ENCODE measurements at regions not wholly inside any gene's neighbourhood (a gene's known extent, or its start where the extent isn't known, plus 50 kb on each side); places are given as distances from the start of the nearest gene placed in this dataset.

DNA sequence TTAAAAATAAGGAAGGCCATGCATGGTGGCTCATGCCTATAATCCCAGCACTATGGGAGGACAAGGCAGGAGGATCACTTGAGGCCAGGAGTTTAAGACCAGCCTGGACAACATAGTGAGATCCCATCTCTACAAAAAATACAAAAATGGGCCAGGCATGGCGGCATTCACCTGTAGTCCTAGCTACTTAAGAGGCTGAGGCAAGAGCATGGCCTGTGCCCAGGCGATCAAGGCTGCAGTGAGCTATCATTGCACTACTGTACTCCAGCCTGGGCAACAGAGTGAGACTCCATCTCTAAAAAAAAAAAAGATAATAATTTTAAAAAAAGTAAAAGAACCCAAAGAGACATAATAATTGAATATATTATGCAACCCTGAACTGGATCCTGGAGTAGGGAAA is 83.6 kb upstream of the ZNF423 start:
- H3K27ac ChIP-seq = no peak overlapping the region
- TF ChIP-seq, protein P1, sequence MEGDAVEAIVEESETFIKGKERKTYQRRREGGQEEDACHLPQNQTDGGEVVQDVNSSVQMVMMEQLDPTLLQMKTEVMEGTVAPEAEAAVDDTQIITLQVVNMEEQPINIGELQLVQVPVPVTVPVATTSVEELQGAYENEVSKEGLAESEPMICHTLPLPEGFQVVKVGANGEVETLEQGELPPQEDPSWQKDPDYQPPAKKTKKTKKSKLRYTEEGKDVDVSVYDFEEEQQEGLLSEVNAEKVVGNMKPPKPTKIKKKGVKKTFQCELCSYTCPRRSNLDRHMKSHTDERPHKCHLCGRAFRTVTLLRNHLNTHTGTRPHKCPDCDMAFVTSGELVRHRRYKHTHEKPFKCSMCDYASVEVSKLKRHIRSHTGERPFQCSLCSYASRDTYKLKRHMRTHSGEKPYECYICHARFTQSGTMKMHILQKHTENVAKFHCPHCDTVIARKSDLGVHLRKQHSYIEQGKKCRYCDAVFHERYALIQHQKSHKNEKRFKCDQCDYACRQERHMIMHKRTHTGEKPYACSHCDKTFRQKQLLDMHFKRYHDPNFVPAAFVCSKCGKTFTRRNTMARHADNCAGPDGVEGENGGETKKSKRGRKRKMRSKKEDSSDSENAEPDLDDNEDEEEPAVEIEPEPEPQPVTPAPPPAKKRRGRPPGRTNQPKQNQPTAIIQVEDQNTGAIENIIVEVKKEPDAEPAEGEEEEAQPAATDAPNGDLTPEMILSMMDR (conservative IDR thresholded peaks at IDR 0.05) = no peak

DNA sequence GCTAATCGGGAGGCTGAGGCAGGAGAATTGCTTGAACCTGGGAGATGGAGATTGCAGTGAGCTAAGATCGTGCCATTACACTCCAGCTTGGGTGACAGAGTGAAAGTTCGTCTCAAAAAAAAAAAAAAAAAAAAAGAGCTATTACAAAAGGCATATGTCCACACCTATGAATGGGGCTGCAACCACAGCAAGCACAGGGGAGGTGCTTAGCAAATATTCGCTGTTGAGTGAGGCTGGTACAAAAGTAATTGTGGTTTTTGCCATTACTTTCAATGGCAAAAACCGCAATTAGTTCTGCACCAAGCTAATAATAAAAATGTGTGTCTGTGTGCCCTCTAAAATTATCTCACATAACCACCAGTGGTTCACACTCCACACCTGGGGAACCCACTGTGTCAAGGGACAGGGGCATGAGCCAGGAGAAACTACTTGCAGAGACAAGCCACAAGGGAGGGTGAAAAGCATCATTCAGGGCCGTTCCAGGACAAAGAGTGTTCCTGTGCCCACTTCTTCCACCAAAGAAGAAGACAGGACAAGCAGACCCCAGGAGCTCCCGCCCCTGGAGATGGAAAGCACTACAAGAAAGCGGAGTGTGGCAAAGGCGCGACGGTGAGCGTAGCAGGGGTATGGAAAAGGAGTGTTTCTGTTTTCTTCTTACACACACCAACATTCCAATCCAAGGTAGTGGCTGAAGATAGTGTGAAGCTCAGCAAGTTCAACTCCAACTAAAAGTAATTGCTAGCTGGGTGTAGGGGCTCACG is 84.4 kb upstream of the CNEP1R1 start:
- H3K27ac ChIP-seq = no peak overlapping the region
- TF ChIP-seq, protein P1 (conservative IDR thresholded peaks at IDR 0.05) = no peak

DNA sequence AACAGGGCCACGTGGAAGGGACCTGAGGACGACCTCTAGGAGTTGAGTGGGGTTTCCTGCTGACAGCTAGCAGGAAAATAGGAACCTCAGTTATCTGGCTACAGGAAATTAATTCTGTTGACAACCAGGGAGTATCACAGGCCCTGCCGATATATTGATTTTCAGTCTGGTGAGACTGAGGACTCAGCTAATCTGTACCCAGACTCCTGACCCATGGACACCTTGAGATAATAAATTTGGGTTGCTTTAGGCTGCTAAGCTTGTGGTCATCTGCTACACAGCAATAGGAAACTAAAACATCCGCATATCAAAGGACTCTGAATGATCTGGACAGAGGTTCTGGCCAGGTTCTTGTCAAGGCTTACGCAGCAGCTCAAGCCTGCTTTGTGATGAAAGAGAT is 80.8 kb upstream of the CNEP1R1 start:
- TF ChIP-seq, protein P1 (conservative IDR thresholded peaks at IDR 0.05) = no peak
- no peak overlapping the region for H3K27ac ChIP-seq

DNA sequence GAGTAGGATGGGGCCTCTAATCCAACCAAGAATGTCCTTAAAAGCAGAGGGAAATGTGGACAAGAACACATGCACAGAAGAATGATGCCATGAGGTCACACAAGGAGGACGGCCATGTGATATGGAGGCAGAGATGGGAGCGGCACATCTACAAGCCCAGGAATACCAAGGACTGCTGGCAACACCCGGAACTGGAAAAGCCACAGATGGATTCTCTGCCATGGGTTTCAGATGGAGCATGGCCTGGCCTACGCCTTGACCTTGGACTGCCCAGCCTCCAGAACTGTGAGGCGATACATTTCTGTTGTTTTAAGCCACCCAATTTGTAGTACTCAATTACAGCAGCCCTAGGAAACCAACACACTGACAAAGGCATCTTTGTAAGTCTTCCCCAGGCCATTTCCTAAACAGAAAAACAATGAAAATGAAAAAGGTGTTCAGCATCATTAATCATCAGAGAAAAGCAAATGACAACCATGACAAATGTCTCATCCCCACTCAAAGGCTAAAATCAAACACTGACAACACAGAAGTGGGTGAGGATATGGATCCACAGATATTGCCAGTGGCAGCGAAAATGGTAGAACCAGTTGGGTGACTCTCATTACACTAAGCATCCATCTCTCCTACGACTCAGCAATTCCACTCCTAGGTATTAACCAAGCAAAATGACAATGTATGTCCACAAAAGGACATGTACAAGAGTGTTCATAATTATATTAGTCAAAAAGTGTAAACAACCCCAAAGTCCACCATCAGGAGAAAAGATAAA is 76.9 kb upstream of the CNEP1R1 start:
- TF ChIP-seq, protein P1 (conservative IDR thresholded peaks at IDR 0.05) = no peak
- no peak overlapping the region for H3K27ac ChIP-seq

DNA sequence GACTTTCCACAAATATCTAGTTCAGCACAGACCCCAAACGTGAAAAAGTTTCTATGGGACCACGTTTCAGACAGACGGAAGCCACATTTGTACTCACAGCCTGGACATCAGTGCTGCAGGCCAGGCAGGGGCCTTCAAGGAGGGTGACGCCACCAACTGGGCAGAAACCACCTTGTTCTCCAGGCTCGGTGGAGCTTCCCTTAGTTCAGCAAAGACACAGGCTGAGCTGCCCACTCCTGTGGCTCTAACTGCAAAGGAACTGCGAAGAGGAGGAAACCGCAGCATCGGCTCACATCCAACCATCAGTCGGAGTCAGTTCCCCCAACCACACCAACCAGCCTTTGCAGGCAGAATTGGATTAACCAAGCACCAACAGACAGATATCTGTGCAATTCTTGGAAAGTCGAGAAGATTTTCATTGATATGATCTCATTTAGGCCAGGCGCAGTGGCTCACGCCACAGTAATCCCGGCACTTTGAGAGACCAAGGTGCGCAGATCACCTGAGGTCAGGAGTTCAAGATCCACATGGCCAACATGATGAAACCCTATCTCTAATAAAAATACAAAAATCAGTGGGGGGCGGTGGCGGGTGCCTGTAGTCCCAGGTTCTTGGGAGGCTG is 73.3 kb upstream of the CNEP1R1 start:
- H3K27ac ChIP-seq = no peak overlapping the region
- TF ChIP-seq, protein P1 (conservative IDR thresholded peaks at IDR 0.05) = no peak

DNA sequence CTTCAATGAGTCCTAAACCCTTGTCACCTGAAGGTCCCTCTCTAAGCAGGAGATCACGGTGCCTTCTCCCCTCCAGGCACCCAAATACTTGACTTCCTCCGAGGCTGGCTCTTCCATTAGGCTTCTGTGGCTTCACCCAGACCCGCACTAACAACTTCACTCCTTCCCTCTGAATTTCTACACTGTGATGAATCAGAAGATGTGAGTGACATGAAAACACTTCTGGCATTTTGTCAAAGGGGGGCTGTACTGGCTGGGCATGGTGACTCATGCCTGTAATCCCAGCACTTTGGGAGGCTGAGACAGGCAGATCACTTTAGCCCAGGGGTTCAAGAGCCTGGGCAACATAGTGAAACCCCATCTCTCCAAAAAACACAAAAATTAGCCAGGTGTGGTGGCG is 72.6 kb upstream of the CNEP1R1 start:
- TF ChIP-seq, protein P1 (conservative IDR thresholded peaks at IDR 0.05) = no peak
- no peak overlapping the region for H3K27ac ChIP-seq

DNA sequence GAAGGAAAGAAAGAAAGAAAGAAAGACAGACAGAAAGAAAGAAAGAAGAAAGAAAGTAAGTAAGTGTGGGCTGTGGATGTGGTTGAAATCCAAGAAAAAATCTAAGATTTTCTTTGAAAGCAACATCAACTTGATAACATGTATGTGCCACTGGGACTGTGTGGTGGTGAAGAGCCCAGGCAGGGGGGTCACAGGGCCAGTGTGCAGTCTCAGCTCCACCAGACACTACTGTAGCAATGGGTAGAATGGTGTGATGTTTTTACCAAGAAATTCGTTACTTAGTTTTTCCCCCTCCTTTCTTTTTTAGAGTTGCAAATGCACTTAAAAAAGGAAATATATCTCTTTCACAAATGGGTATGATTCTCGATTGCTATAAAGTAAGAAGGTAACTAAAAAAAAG is 71.9 kb upstream of the CNEP1R1 start:
- H3K27ac ChIP-seq = no peak overlapping the region
- TF ChIP-seq, protein P1 (conservative IDR thresholded peaks at IDR 0.05) = no peak

Measured in VCaP (cell line).